GM18951 (cell line): ENCODE measurements at regions not wholly inside any gene's neighbourhood (a gene's known extent, or its start where the extent isn't known, plus 50 kb on each side); places are given as distances from the start of the nearest gene placed in this dataset.
"Not testable (repeated sequence)": the region's sequence is repeated elsewhere in the genome, so short reads cannot be mapped to it uniquely, and the experiment has no call there.

ENCODE experiments used
- POLR2A ChIP-seq: IDR thresholded peaks from 4 replicates; pipeline ENCODE4 v1.6.1; 2011; ENCODE audit warnings: mild to moderate bottlenecking; ENCODE audit not compliant: insufficient read length, insufficient read depth; ENCODE audit errors: extremely low read depth
- in situ Hi-C: fragments of 300-500 bp; cut with MboI; formaldehyde crosslinking; loops from one replicate; pipeline ENCODE4 v1.12.0; 2022; ENCODE audit warnings: low sequenced_read_pairs, mixed read lengths, inconsistent platforms; ENCODE audit not compliant: unreplicated experiment

- in situ Hi-C loops, result no loop called here
- TF ChIP-seq POLR2A, result no peak
These were observed 1509.1 kb downstream of the REEP3 start for GRCh38 chr10:65030263-65030662.

DNA sequence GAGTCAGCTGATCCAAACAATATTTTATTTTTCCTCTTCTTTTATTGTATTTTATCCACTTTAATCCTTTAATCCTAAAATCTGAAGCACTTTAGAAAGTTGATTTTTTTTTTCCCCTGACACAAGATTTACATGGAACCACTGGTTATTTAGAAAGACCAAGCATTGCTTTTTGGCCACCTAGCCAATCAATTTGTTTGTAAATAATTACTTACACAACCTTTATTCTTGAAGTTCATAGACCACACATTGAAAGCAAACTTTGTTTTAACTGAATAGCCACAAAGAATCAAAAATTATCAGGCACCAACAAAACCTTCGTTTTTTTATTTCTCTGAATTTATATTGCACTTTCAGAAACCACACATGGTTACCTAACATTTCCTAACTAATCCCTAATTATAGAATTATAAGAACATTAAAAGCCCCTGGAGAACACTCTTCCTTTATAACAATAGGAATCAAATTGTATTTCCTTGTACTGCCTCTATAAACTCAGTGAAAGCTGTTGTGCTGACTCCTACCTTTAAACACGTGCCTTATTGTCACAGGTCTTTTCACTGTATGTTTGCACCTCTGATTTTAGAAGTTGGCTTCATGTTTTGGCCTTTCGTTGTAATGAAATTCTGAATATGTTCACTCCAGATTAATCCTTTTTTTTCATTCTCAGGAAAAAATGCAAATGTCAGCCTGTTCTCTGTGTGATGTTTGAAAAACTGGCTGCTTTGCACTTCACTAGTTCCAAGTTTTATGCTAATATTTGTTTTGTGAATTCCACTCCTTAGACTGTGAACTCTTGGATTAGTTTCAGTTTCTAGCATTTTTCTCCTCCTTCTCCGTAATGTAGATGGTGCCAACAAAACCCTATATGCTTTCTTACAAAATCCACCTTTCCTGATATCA lies 1511.9 kb downstream of the REEP3 start:
- TF ChIP-seq POLR2A, result no peak
- in situ Hi-C loops, result no loop called here

DNA sequence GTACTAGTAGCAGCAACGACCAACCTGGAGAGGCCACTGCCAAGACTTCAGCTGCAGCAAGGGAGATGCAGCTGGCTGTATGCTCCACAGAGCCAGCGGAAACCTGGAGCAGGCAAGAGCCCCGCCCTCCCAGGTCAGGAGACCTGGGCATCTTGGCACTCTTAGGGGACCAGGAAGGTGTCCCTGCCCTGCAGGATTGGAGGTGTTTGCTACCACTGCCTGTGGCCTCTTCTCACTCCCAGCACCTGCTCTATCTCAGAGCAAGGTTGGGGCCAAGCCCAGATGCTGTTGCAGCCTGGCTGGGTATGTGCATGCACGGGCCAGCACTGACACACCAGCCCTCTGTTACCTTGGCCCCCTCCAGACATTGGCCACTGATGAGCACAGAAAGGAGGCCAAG lies 1512.8 kb downstream of the REEP3 start:
- in situ Hi-C loops, result no loop called here
- TF ChIP-seq POLR2A, result no peak

DNA sequence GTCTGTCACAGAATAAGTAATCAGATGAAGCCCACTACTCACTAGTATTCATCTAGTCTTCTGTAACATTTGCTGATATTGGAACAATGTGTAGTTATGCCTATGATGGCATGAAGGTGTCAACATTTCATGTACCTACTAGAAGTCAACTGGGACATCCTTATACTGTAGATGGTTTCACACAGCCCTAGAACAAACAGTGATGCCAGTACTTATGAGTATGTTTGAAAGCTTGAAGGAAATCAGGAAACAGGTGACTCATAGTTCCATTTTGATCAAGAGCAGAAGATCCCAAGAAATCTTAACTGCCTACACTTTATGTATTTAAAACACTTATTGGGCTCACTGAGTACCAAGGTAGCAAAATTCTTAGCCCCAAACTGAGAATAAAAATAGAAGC lies 1519.6 kb downstream of the REEP3 start:
- in situ Hi-C loops, result no loop called here
- TF ChIP-seq POLR2A, result no peak

GRCh38 chr10:65041307-65041706 lies 1520.1 kb downstream of the REEP3 start:
- no peak for TF ChIP-seq POLR2A
- in situ Hi-C loops, result no loop called here

- no peak for TF ChIP-seq POLR2A
- in situ Hi-C loops, result no loop called here
These were observed 1521.3 kb downstream of the REEP3 start for GRCh38 chr10:65042496-65042895.

DNA sequence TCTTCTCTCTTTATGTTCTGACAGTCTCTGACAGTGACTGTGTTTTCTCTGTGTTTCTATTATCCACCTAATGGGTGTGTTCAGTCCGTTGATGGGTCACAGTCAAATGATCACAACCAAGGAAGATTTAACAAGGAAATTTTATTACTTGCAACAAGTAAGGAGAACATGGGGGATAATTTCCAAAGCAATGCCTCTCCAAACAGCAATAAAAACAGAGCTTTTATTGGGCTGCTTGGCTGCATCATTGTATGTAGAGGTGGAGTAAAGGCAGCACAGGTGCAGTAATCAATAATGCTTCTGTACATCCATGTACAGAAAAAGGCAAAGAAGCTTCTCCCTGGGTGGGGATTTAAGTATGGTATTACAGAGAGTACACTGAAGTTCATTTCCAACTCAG lies 1525.6 kb downstream of the REEP3 start:
- in situ Hi-C loops, result no loop called here
- no peak for TF ChIP-seq POLR2A

GRCh38 chr10:65052111-65052510 lies 1530.9 kb downstream of the REEP3 start:
- in situ Hi-C loops, result not testable (repeated sequence)

- in situ Hi-C loops, result not testable (repeated sequence)
These were observed 1532.2 kb downstream of the REEP3 start for GRCh38 chr10:65053397-65053796.

DNA sequence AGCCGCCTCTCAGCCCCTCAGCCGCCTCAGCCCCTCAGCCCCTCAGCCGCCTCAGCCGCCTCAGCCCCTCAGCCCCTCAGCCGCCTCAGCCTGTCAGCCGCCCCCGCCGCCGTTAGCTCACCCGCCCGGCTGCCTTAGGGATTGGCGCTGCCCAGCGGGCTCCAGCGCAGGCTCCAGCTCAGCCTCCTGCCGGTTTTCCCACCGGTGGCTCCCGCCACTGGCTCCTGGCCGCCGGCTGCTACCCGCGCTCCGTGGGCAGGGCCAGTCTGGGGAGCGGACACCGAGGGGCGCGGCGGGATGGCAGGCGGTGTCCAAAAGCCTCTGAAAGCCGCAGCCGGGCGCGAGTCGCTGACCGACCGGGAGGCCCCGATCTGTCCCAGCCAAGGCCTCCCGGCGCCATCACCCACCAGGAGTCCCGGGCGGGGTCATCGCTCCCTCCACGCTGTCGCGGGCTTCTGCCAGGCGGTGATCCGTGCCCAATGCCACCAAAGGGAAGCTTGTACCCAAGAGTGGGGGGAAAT lies 1532.7 kb downstream of the REEP3 start:
- in situ Hi-C loops, result not testable (repeated sequence)

DNA sequence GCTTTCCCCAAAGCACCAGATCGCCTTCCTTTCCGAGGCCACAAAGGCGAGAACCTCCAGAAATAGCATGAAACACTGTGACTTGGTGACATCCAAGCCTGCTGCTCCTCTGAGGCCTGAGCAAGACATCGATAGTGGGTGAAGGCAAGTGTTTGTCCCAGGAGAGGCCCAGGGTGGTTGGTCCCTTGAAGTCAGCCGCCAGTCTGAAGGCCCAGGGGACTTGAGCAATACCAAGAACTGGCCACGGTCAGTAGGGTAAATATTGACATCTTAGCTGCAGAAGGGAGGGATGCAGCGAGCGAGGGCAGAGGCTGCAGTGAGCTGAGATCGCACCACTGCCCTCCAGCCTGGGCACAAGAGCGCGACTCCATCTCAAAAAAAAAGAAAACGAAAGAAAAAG lies 1533.5 kb downstream of the REEP3 start:
- in situ Hi-C loops, result not testable (repeated sequence)

GRCh38 chr10:65065278-65065677 lies 1544.1 kb downstream of the REEP3 start:
- in situ Hi-C loops, result no loop called here
- no peak for TF ChIP-seq POLR2A

GRCh38 chr10:65083222-65083621 lies 1562.0 kb downstream of the REEP3 start:
- in situ Hi-C loops, result no loop called here
- TF ChIP-seq POLR2A, result no peak

DNA sequence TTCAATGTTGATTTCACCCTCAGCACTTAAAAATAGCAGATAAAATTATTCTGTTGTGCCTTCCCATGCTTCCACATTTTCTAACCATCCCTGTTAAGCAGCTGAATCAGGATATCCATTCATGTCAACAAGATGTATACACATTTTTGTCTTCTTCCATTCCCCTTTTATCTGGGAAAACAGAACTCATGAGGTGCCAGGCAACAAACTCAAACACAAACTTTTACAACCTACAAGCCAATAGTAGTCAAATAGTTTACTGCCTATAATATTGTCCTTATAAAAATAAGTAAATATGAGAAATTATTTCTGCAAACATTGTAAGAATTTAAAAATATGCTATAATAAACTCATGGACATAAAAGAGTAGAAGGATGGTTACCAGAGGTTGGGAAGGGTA lies 1569.8 kb downstream of the REEP3 start:
- no peak for TF ChIP-seq POLR2A
- in situ Hi-C loops, result no loop called here

GRCh38 chr10:65100146-65100545 lies 1578.9 kb downstream of the REEP3 start:
- no peak for TF ChIP-seq POLR2A
- in situ Hi-C loops, result no loop called here

GRCh38 chr10:65100881-65101280 lies 1579.7 kb downstream of the REEP3 start:
- in situ Hi-C loops, result not testable (repeated sequence)
